ENCODE measurements at regions not wholly inside any gene's neighbourhood (a gene's known extent, or its start where the extent isn't known, plus 50 kb on each side); places are given as distances from the start of the nearest gene placed in this dataset.

DNA sequence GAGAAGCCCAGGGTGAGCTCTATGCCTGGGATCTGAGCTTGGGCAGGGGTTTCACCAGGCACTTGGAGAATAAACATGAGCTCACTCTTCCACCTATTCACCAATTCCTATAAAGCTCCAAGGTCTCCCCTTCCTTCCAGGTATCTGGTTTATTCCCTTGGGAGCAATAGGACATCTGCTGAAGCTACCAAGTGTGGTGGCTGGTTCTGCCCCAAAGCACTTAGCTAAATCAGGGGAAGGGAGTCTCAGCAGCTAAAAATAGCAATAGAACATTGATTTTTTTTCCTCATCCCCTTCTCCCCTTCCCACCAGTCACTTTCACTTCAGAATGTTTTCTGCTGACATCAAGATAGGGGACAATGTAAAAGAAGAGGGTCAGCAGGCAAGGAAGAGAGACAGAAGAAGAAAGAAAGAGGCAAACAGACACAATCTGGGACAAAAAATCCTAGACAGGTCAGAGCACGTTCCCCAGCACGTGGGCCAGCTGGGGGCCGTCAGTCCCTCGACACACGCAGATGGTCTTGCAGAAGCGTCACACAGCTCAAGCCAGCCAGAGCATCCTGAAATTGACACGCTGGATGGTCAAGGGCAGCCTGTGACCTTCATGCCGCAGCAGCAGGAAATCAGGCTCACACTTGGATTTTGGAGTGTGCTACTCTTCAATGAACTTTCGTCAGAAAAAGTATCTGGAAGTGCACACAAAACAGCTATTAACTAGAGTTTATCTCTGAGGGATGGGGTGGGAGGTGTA is 176.0 kb downstream of the ZNF608 start:
- TF ChIP-seq, protein P1, sequence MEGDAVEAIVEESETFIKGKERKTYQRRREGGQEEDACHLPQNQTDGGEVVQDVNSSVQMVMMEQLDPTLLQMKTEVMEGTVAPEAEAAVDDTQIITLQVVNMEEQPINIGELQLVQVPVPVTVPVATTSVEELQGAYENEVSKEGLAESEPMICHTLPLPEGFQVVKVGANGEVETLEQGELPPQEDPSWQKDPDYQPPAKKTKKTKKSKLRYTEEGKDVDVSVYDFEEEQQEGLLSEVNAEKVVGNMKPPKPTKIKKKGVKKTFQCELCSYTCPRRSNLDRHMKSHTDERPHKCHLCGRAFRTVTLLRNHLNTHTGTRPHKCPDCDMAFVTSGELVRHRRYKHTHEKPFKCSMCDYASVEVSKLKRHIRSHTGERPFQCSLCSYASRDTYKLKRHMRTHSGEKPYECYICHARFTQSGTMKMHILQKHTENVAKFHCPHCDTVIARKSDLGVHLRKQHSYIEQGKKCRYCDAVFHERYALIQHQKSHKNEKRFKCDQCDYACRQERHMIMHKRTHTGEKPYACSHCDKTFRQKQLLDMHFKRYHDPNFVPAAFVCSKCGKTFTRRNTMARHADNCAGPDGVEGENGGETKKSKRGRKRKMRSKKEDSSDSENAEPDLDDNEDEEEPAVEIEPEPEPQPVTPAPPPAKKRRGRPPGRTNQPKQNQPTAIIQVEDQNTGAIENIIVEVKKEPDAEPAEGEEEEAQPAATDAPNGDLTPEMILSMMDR (IDR thresholded peaks at IDR 0.05): no peak
- no peak for TF ChIP-seq ZFX (IDR thresholded peaks at IDR 0.05; ENCODE audit: borderline replicate concordance)
- H3K27ac ChIP-seq: no peak overlapping the region

DNA sequence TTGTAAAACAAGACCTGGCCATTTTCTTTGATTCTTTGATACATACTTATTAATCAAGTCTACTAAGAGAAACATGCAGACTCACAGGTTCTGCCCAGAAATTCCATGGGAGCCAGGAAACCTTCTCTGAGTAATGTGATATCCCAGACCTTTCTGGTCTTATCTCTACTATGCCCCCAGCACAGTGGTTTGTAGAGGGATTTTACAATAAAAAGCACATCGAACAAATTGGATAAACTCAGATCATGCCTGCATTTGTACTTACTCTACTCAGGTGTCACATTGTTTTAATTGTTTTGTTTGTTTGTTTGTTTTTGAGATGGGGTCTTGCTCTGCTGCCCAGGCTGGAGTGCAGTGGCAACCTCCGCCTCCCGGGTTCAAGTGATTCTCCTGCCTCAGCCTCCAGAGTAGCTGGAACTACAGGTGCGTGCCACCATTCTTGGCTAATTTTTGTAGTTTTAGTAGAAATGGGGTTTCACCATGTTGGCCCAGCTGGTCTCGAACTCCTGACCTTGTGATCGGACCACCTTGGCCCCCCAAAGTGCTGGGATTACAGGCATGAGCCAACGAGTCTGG is 179.5 kb downstream of the ZNF608 start:
- no peak overlapping the region for H3K27ac ChIP-seq
- TF ChIP-seq ZFX (IDR thresholded peaks at IDR 0.05; ENCODE audit: borderline replicate concordance): no peak
- TF ChIP-seq, protein P1 (IDR thresholded peaks at IDR 0.05): no peak

DNA sequence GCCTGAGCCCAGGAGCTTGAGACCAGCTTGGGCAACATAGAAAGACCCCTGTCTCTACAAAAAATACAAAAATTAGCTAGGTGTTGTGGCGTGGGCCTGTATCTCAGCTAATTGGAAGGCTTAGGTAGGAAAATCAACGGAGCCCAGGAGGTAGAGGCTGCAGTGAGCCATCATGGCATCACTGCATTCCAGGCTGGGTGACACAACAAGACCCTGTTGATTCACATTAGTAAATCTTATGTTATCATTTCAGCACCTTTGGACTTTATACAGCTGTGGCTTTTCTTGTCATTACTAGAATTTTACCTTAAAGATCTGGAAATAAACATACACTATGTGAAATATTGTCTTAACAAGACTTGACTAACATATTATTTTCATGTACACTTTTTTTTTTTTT is 185.0 kb downstream of the ZNF608 start:
- TF ChIP-seq, protein P1 (IDR thresholded peaks at IDR 0.05): no peak
- no peak overlapping the region for H3K27ac ChIP-seq

- TF ChIP-seq ZFX (IDR thresholded peaks at IDR 0.05; ENCODE audit: borderline replicate concordance): no peak
- TF ChIP-seq, protein P1 (IDR thresholded peaks at IDR 0.05): no peak
- no peak overlapping the region for H3K27ac ChIP-seq
Observed at GRCh38 chr5:124560370-124560769, 186.1 kb downstream of the ZNF608 start.

- H3K27ac ChIP-seq: no peak overlapping the region
- TF ChIP-seq ZFX (IDR thresholded peaks at IDR 0.05; ENCODE audit: borderline replicate concordance): no peak
- TF ChIP-seq, protein P1 (IDR thresholded peaks at IDR 0.05): no peak
Observed at GRCh38 chr5:124557761-124558160, 188.7 kb downstream of the ZNF608 start.

DNA sequence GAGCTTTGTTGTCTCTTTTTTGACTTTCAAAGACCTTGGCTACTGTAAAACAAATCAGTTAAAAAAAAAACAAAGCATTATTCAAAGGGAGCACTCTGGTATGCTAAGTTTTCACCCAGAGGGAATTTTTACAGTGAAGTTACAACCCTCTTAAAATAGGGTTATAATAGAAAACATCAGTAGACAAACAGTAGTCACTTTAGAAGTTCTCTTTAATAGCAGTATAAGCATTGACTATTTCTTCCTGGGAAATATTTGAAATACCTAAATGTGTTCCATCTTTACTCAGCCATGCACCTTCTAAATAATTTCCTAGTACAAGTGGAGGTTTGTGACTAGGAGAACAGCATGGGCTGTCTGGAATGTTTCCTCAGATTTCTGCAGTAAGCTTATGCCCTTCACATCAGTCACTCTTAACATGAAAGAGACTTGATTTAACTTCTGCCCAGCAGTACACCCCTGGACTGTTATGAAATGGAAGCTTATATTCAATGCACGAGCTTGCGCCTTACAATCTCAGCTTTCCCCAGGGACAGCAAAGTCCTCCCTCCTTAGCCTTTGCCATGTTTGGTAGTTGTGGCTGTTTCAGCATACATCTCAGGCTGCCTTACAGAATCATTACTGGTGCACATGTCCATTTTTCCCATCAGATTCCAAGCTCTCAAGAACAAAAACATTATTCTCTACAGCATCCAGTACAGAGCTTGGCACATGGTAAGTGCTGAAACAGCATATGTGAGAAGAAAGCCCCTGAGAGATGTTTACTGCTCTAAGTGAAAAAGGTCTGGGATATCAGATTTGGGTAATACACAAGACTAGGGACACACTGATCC is 191.5 kb downstream of the ZNF608 start:
- TF ChIP-seq, protein P1 (IDR thresholded peaks at IDR 0.05): no peak
- no peak for TF ChIP-seq ZFX (IDR thresholded peaks at IDR 0.05; ENCODE audit: borderline replicate concordance)
- no peak overlapping the region for H3K27ac ChIP-seq

DNA sequence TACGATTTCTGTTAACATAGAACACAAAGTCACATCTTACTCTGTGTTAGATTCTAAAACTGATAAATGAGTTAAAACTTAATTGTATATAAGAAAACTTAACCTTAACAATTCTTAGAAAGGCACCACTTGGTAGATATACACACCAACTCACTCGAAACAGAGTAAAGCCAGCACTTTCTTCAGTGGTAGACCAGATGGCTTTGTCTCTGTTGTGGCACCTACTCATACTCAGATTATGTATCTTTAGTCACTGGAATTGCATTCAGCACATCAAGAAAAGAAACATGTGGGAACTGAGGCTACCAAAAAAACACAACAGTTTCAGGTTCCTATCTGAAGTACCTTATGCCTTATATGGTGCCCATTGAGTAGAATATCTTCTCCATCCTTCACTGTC is 192.5 kb downstream of the ZNF608 start:
- no peak for TF ChIP-seq ZFX (IDR thresholded peaks at IDR 0.05; ENCODE audit: borderline replicate concordance)
- TF ChIP-seq, protein P1 (IDR thresholded peaks at IDR 0.05): no peak
- no peak overlapping the region for H3K27ac ChIP-seq

Measured in 22Rv1 (cell line).